ENCODE measurements at regions not wholly inside any gene's neighbourhood (a gene's known extent, or its start where the extent isn't known, plus 50 kb on each side); places are given as distances from the start of the nearest gene placed in this dataset.
A peak's percentile ranks its signal among the peaks of the same experiment; 100 is the strongest.

GRCh38 chr11:95699631-95700470 lies 89.7 kb downstream of the FAM76B start:
- no peak for TF ChIP-seq CTCF (conservative IDR thresholded peaks at IDR 0.05)
- H3K27ac ChIP-seq: peak overlapping the region; percentile 92; the same call in 1 of the 2 replicates

- no peak overlapping the region; the same call in 1 of the 2 replicates for H3K27ac ChIP-seq
These were observed 90.7 kb downstream of the FAM76B start for GRCh38 chr11:95698676-95699557.

GRCh38 chr11:95697614-95698408 lies 91.8 kb downstream of the FAM76B start:
- no peak for TF ChIP-seq CTCF (conservative IDR thresholded peaks at IDR 0.05)
- no peak overlapping the region for H3K27ac ChIP-seq

More at GRCh38 chr11:95698676-95699557, 90.7 kb downstream of the FAM76B start:
- no peak for TF ChIP-seq CTCF (conservative IDR thresholded peaks at IDR 0.05)

GRCh38 chr11:95695181-95695580 lies 94.4 kb downstream of the FAM76B start:
- TF ChIP-seq CTCF (conservative IDR thresholded peaks at IDR 0.05): no peak
- H3K27ac ChIP-seq: no peak overlapping the region

GRCh38 chr11:95693298-95693697 lies 96.3 kb downstream of the FAM76B start:
- no peak overlapping the region for H3K27ac ChIP-seq
- TF ChIP-seq CTCF (conservative IDR thresholded peaks at IDR 0.05): no peak

- no peak for TF ChIP-seq CTCF (conservative IDR thresholded peaks at IDR 0.05)
- no peak overlapping the region for H3K27ac ChIP-seq
These were observed 96.9 kb downstream of the FAM76B start for GRCh38 chr11:95692526-95693260.

Data from VCaP (cell line).